ENCODE measurements at regions not wholly inside any gene's neighbourhood (a gene's known extent, or its start where the extent isn't known, plus 50 kb on each side); places are given as distances from the start of the nearest gene placed in this dataset.

GRCh38 chr5:74966141-74967026 lies 86.0 kb downstream of the GCNT4 start:
- H3K27me3 ChIP-seq: no peaks in the 10 kb centered on the region
- WGBS, 5 donors: 36 to 62% (median 47%) methylated on average over 6 of the region's 6 CpGs

GRCh38 chr5:74963407-74963806 lies 89.0 kb downstream of the GCNT4 start:
- Histone ChIP-seq H3K36me3 (no peaks in the 10 kb centered on the region), H3K4me1 (peaks cover 0 to 11% (median 6%) of the 10 kb centered on the region in 4 donors), H3K9me3 (no peaks in the 10 kb centered on the region), H3K27ac (no peak overlapping the region), H3K27me3 (no peaks in the 10 kb centered on the region), H3K4me3 (no peak overlapping the region)
- no peak for DNase-seq
- TF ChIP-seq CTCF (IDR thresholded peaks at IDR 0.05): no peak
- TF ChIP-seq POLR2A (IDR thresholded peaks at IDR 0.05): no peak
- no peak for TF ChIP-seq EP300 (IDR thresholded peaks at IDR 0.05)
- no peak for TF ChIP-seq POLR2AphosphoS5 (IDR thresholded peaks at IDR 0.05)
- 50 to 59% (median 55%) methylated on average over 3 of the region's 3 CpGs for WGBS, 5 donors
- intact Hi-C loops (cut with DNase I; ENCODE audit: low total_unique reads): no loop called here

More at GRCh38 chr5:74966141-74967026, 86.0 kb downstream of the GCNT4 start:
- H3K36me3 ChIP-seq: no peaks in the 10 kb centered on the region
- peak; percentile 46 to 71 for DNase-seq
- peaks cover 4 to 13% (median 7%) of the 10 kb centered on the region in 4 donors for H3K4me1 ChIP-seq
- no peak for TF ChIP-seq POLR2A (IDR thresholded peaks at IDR 0.05)
- TF ChIP-seq CTCF (IDR thresholded peaks at IDR 0.05): no peak
- peak in 2 of 3 donors; percentile 58 to 75 for TF ChIP-seq POLR2AphosphoS5 (IDR thresholded peaks at IDR 0.05)
- TF ChIP-seq EP300 (IDR thresholded peaks at IDR 0.05): no peak
- H3K4me3 ChIP-seq: no peak overlapping the region
- intact Hi-C loops (cut with DNase I; ENCODE audit: low total_unique reads): no loop called here
- peak overlapping the region; percentile 36 to 70 (median 61) for H3K27ac ChIP-seq
- H3K9me3 ChIP-seq: no peaks in the 10 kb centered on the region

GRCh38 chr5:74957906-74958305 lies 91.7 kb upstream of the FAM169A start:
- intact Hi-C loops (cut with DNase I; ENCODE audit: low total_unique reads): no loop called here
- Histone ChIP-seq H3K4me3 (no peak overlapping the region), H3K36me3 (no peaks in the 10 kb centered on the region), H3K4me1 (peaks cover 10 to 40% (median 24%) of the 10 kb centered on the region in 4 donors), H3K27me3 (no peaks in the 10 kb centered on the region), H3K27ac (peak overlapping the region; percentile 14 to 77 (median 64)), H3K9me3 (no peaks in the 10 kb centered on the region)
- TF ChIP-seq POLR2A (IDR thresholded peaks at IDR 0.05) (no peak), CTCF (IDR thresholded peaks at IDR 0.05) (no peak), POLR2AphosphoS5 (IDR thresholded peaks at IDR 0.05) (peak in 2 of 3 donors; percentile 56 to 64), EP300 (IDR thresholded peaks at IDR 0.05) (no peak)
- WGBS, 5 donors: 27 to 59% (median 38%) methylated on average over 3 of the region's 3 CpGs
- DNase-seq: peak in 1 of 2 donors; percentile 40

GRCh38 chr5:74957029-74957784 lies 91.0 kb upstream of the FAM169A start:
- no peaks in the 10 kb centered on the region for H3K9me3 ChIP-seq
- no peak for DNase-seq
- no peaks in the 10 kb centered on the region for H3K36me3 ChIP-seq
- peak overlapping the region; percentile 61 to 77 (median 68) for H3K27ac ChIP-seq
- no peaks in the 10 kb centered on the region for H3K27me3 ChIP-seq
- intact Hi-C loops (cut with DNase I; ENCODE audit: low total_unique reads): no loop called here
- H3K4me3 ChIP-seq: no peak overlapping the region
- WGBS, 5 donors: 41 to 65% (median 51%) methylated on average over 5 of the region's 5 CpGs
- peaks cover 10 to 45% (median 24%) of the 10 kb centered on the region in 4 donors for H3K4me1 ChIP-seq
- TF ChIP-seq POLR2A (IDR thresholded peaks at IDR 0.05) (no peak), EP300 (IDR thresholded peaks at IDR 0.05) (no peak), POLR2AphosphoS5 (IDR thresholded peaks at IDR 0.05) (no peak), CTCF (IDR thresholded peaks at IDR 0.05) (no peak)

Measured in stomach (tissue), 8 donors.